HG03066 (cell line): ENCODE measurements at regions not wholly inside any gene's neighbourhood (a gene's known extent, or its start where the extent isn't known, plus 50 kb on each side); places are given as distances from the start of the nearest gene placed in this dataset.

Experiments used
- ATAC-seq: cut with Tn5 transposase; IDR thresholded peaks from one replicate; pipeline ENCODE4 v1.9.1; 2021; ENCODE audit warnings: low read depth; ENCODE audit not compliant: unreplicated experiment

- no peak for ATAC-seq
Measured at GRCh38 chr2:2935445-2936149, 442.0 kb downstream of the EIPR1 start.

GRCh38 chr2:2933426-2933825 lies 444.2 kb downstream of the EIPR1 start:
- no peak for ATAC-seq

GRCh38 chr2:2932692-2933305 lies 444.8 kb downstream of the EIPR1 start:
- no peak for ATAC-seq

DNA sequence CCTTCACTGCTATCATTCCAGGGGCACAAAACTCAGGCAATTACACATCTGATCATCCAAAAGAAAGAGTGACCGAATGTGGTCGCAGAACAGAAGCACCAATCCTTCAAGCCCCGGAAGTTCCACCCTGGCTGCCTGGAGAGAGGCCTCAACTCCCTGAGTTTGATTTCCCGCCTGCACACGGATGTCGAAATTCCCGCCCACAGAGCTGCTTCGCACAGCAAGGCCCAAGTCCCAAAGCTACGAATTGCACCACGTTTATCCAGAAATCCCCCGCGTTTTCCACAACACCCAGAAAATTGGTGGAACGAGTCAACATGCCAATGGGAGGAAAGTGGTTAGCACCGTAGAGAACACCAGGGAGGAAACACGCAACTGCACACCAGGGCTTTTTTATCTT lies 445.4 kb downstream of the EIPR1 start:
- ATAC-seq, result no peak

DNA sequence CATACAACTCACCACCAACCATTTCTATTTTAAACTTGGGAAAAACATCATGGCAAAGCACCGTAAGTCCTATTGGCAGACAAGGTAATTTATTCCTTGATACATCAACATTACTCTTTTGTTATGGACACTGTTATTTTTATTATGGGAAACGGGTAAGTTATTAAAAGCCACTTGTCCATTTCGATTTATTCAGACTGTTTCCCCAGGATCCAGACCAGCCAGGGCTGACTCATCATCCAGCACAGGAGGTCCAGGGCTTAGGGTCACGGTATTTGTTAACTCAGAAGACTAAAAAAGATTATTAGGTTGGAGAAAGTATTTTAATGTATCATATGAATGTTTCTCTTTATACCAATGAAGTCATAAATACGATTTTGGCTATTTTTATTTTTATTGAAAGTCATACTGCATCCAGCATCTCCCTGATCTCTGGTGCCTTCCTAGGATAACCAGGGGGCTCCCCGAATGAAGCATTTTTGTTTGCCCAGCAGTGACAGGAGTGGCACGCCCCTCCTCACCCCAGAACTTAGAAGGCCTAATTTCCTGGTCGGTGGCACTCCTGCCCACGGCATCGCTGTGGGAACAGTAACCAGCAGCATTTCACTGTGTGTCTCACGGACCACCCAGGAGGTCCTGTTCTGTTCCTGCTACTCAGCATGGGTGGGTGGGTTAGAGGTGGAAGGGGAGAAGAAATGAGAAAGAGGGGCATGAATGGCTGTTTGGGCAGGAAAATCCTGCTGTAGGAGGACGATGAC lies 446.1 kb downstream of the EIPR1 start:
- ATAC-seq, result no peak

DNA sequence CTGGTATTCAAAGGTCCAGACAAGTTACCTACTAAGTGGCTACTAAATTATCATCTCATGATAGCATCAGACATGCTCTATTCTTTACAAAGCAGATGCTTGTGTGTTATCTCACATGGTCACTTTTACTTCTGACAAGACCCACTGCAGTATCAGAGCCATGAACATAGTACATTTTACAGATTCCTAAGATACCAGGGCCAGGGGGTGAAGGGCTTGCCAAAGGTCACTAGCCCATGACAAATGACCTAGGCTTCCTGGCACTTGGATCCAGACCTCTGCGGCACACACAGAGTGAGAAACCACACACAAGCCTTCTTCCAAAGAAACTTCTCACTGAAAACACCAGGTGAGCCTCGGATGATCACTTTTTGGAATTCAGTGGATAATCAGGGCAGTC lies 446.8 kb downstream of the EIPR1 start:
- no peak for ATAC-seq

- peak; percentile 33 for ATAC-seq
Measured at GRCh38 chr2:2926858-2927175, 450.8 kb downstream of the EIPR1 start.

GRCh38 chr2:2926009-2926857 lies 451.4 kb downstream of the EIPR1 start:
- peak; percentile 69 for ATAC-seq

GRCh38 chr2:2922156-2922555 lies 455.5 kb downstream of the EIPR1 start:
- no peak for ATAC-seq

GRCh38 chr2:2921011-2921720 lies 456.5 kb downstream of the EIPR1 start:
- ATAC-seq, result no peak

GRCh38 chr2:2919574-2920365 lies 457.8 kb downstream of the EIPR1 start:
- ATAC-seq, result no peak

GRCh38 chr2:2919026-2919425 lies 458.6 kb downstream of the EIPR1 start:
- no peak for ATAC-seq

DNA sequence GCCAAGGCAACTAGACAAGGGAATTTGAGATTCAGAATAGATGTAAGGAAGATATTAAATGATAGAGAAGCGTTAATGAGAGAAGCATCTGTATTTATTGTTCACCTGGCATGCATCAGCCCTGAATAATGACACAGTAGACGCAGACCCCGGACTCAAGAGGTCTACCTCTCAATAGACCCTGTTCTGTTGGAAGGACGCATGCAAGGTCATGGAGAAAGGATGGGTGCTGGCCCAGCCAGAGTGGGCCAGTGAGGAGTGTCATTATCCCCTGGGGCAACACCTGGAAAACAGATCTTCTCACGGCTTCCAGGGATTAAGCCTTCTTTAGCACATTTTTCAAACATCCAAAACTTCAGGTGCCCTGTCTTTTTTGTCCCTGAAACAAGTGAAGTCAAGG lies 461.0 kb downstream of the EIPR1 start:
- no peak for ATAC-seq

DNA sequence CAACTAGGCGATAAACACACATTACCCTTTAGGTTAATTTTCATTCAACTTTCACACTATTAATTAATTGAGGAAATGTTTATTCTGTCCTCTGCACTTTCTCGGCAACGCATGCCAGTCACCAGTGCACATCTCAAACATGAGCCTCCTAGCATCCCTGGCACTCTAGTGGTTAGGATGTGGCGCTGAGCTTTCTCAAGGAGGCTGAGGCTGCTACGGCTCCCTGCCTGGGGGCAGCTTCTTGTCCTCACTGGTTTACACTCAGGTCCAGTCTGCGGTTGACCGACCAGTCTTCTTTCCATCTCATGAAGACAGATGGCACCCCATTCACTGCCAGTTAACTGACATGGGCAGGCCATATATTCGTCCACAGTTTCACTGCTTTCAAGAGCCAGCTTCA lies 463.4 kb downstream of the EIPR1 start:
- no peak for ATAC-seq

GRCh38 chr2:2913601-2914120 lies 464.0 kb downstream of the EIPR1 start:
- ATAC-seq, result no peak

- ATAC-seq, result no peak
Measured at GRCh38 chr2:2912731-2913130, 464.9 kb downstream of the EIPR1 start.

- ATAC-seq, result no peak
Measured at GRCh38 chr2:2912293-2912692, 465.3 kb downstream of the EIPR1 start.

DNA sequence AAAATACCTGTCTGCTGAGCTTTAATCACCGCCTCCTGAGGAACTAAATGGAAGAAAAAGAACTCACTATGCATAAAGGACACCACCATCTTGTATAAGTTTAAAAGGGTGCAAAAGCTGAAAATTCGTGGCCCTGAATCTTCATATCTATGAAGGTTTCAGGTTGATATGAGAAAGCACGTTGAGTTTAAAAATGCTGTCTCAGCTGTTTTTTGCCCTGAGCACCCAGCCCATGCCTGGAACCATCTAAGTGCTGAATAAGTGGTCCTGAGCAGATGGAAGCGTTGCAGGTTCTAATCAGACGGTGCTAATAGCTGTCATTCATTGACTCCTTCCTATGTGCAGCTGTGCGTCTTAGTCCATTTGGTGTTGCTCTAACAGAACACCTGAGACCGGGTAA lies 467.4 kb downstream of the EIPR1 start:
- no peak for ATAC-seq
